ENCODE measurements at regions not wholly inside any gene's neighbourhood (a gene's known extent, or its start where the extent isn't known, plus 50 kb on each side); places are given as distances from the start of the nearest gene placed in this dataset.

DNA sequence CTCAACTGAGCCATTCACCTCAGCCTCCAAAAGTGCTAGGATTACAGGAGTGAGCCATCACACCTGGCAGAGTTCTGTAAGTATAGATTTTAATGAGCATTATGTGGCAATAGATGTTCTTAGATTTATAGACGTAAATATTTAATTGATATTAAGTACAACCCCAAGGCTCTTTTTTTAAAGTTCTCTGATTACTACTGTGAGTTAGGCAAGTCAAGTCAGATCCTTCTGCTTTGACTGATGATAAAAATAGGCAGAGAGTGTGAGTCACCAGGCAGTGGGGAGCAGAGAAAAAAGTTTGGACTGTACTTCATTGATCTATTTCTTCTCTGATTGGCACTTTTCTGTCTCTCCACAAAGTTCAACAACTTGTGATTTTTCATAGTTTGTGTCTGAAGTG lies 1379.9 kb downstream of the UQCRFS1 start:
- TF ChIP-seq, protein P1, sequence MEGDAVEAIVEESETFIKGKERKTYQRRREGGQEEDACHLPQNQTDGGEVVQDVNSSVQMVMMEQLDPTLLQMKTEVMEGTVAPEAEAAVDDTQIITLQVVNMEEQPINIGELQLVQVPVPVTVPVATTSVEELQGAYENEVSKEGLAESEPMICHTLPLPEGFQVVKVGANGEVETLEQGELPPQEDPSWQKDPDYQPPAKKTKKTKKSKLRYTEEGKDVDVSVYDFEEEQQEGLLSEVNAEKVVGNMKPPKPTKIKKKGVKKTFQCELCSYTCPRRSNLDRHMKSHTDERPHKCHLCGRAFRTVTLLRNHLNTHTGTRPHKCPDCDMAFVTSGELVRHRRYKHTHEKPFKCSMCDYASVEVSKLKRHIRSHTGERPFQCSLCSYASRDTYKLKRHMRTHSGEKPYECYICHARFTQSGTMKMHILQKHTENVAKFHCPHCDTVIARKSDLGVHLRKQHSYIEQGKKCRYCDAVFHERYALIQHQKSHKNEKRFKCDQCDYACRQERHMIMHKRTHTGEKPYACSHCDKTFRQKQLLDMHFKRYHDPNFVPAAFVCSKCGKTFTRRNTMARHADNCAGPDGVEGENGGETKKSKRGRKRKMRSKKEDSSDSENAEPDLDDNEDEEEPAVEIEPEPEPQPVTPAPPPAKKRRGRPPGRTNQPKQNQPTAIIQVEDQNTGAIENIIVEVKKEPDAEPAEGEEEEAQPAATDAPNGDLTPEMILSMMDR (IDR thresholded peaks at IDR 0.05): no peak
- TF ChIP-seq POLR2A (IDR thresholded peaks at IDR 0.05) (no peak), POLR2AphosphoS5 (IDR thresholded peaks at IDR 0.05; ENCODE audit: insufficient read depth in 1 of 2, low read depth in 1 of 2) (no peak)

Measured in vagina (tissue), 2 donors.